K562 (cell line): ENCODE measurements at regions not wholly inside any gene's neighbourhood (a gene's known extent, or its start where the extent isn't known, plus 50 kb on each side); places are given as distances from the start of the nearest gene placed in this dataset.

Source experiments
- ATAC-seq: fragments of 200-7000 bp; cut with Tn5 transposase; 3 replicates; pipeline ENCODE4 v1.9.1; 2020; ENCODE audit warnings: moderate library complexity
- BruUV-seq: library from RNA; stranded (reverse); fragments of 400-500 nt; replicated peaks from 2 replicates; lab custom pipeline; 2021; lab: Mats Ljungman, UMichigan
- CTCF ChIA-PET: fragments of 300-600 bp; formaldehyde crosslinking; extraction: SDS; loops from one replicate; lab custom pipeline; 2021; ENCODE audit warnings: low intra/inter-chr PET ratio; lab: Yijun Ruan, JAX
- POLR2A ChIA-PET: fragments of 300-600, 350-650 bp; sonication (Branson Sonifier 250); formaldehyde crosslinking; extraction: SDS; loops from one replicate; lab custom pipeline; 2021; ENCODE audit warnings: antibody characterized with exemption, inconsistent platforms; lab: Yijun Ruan, JAX
- DNase-seq, 4 experiments: peaks; one replicate each; pipeline versions ENCODE4 v3.0.0 to v3.0.0-alpha.2; 2011 to 2018; ENCODE audit warnings: low spot score in 3 of 4, mixed read lengths in 3 of 4; ENCODE audit errors: extremely low read depth in 1 of 4
- FAIRE-seq: peaks from 2 replicates; lab custom pipeline; 2011; peaks lifted over from hg19 to GRCh38; lab: Jason Lieb, UNC
- H2AFZ ChIP-seq: 2 replicates; pipeline ENCODE4 v1.6.0; 2011; ENCODE audit warnings: low read depth, low read length, control low read depth, inconsistent platforms
- H3K27ac ChIP-seq: fragments of 200-600 bp; 3 replicates; pipeline ENCODE4 v1.8.0; 2011; ENCODE audit warnings: low read depth, mild to moderate bottlenecking, control low read depth, inconsistent platforms, low read length, moderate library complexity, mixed read lengths; ENCODE audit errors: extremely low read depth
- H3K27me3 ChIP-seq, 2 experiments: fragments of 300-600 bp in 1 of 2; 2 replicates in 1 of 2; 3 replicates in 1 of 2; pipeline versions ENCODE4 v1.6.0 to v1.8.0; 2011; ENCODE audit warnings: inconsistent platforms in 2 of 2, low read length in 2 of 2, mild to moderate bottlenecking in 1 of 2, mixed read lengths in 1 of 2, moderate library complexity in 1 of 2; ENCODE audit not compliant: control insufficient read depth in 2 of 2, insufficient read depth in 2 of 2
- H3K36me3 ChIP-seq: fragments of 300-600 bp; 3 replicates; pipeline ENCODE4 v1.8.0; 2011; ENCODE audit warnings: mild to moderate bottlenecking, low read length, inconsistent platforms; ENCODE audit not compliant: control insufficient read depth, insufficient read depth
- H3K4me1 ChIP-seq, 2 experiments: fragments of 200-600 bp in 1 of 2; replicated peaks in 1 of 2; 2 replicates in 1 of 2; 3 replicates in 1 of 2; pipeline versions ENCODE4 v1.5.1 to v1.8.0; 2011; ENCODE audit warnings: inconsistent platforms in 2 of 2, low read length in 2 of 2, mild to moderate bottlenecking in 1 of 2, mixed read lengths in 1 of 2, moderate library complexity in 1 of 2; ENCODE audit not compliant: control insufficient read depth in 2 of 2, insufficient read depth in 2 of 2
- H3K4me2 ChIP-seq: 2 replicates; pipeline ENCODE4 v1.6.1; 2011; ENCODE audit warnings: low read length, control low read depth, inconsistent platforms, mixed read lengths; ENCODE audit not compliant: insufficient read depth
- H3K4me3 ChIP-seq: fragments of 200-600 bp; sonication (generic), shearing (Covaris generic); 2 replicates; pipeline ENCODE4 v1.5.1; 2016; ENCODE audit warnings: control low read depth, inconsistent platforms
- H3K79me2 ChIP-seq: fragments of 200-600 bp; 3 replicates; pipeline ENCODE4 v1.8.0; 2011; ENCODE audit warnings: low read length, inconsistent platforms; ENCODE audit not compliant: control insufficient read depth, insufficient read depth
- H3K9ac ChIP-seq, 2 experiments: 2 replicates each; pipeline versions ENCODE4 v1.6.0 to v1.6.1; 2011; ENCODE audit warnings: low read depth in 2 of 2, low read length in 2 of 2, control low read depth in 1 of 2, inconsistent platforms in 1 of 2, mild to moderate bottlenecking in 1 of 2, mixed read lengths in 1 of 2; ENCODE audit not compliant: insufficient read depth in 1 of 2
- H3K9me1 ChIP-seq: one replicate; pipeline ENCODE4 v1.6.0; 2011; ENCODE audit warnings: inconsistent platforms, mild to moderate bottlenecking, low read length, moderate library complexity; ENCODE audit not compliant: control insufficient read depth, insufficient read depth
- H3K9me3 ChIP-seq: replicated peaks from 2 replicates; pipeline ENCODE4 v1.5.1; 2011; ENCODE audit warnings: low read depth, low read length, inconsistent platforms; ENCODE audit not compliant: control insufficient read depth, insufficient read depth
- H4K20me1 ChIP-seq: replicated peaks from 2 replicates; pipeline ENCODE4 v1.6.1; 2011; ENCODE audit warnings: low read length, inconsistent platforms, mixed read lengths; ENCODE audit not compliant: control insufficient read depth, insufficient read depth
- CBX1 ChIP-seq: sonication (generic); IDR thresholded peaks from 2 replicates; pipeline ENCODE4 v1.6.1; 2016; ENCODE audit warnings: antibody characterized with exemption, low read depth, mild to moderate bottlenecking
- CEBPG ChIP-seq, 3 experiments: fragments of 200-800 bp in 1 of 3; sonication (Bioruptor generic) in 1 of 3; sonication (generic) in 1 of 3; formaldehyde crosslinking in 1 of 3; IDR thresholded peaks in 2 of 3; conservative IDR thresholded peaks in 1 of 3; 2 replicates each; pipeline versions ENCODE4 v1.6.1 to v1.8.0; 2016 to 2022; ENCODE audit warnings: missing compliant biosample characterization in 2 of 3, missing genetic modification characterization in 2 of 3, mild to moderate bottlenecking in 1 of 3, missing genetic modification reagents in 1 of 3
- DMBX1 ChIP-seq: fragments of 250-450 bp; sonication (Bioruptor Pico); IDR thresholded peaks from 2 replicates; pipeline ENCODE4 v1.8.0; 2022; ENCODE audit warnings: inconsistent platforms, mild to moderate bottlenecking, moderate library complexity, borderline replicate concordance
- GTF2F1 ChIP-seq: IDR thresholded peaks from 2 replicates; pipeline ENCODE4 v1.6.1; 2011; ENCODE audit warnings: low read depth, low read length, improper control_type of control experiment
- HNRNPUL1 ChIP-seq: fragments of 200-400 bp; formaldehyde crosslinking; IDR thresholded peaks from 2 replicates; pipeline ENCODE4 v1.6.1; 2017; ENCODE audit warnings: low read length
- NFXL1 ChIP-seq: fragments of 450-650 bp; formaldehyde crosslinking; IDR thresholded peaks from 2 replicates; pipeline ENCODE4 v1.4.0; 2021; ENCODE audit warnings: mild to moderate bottlenecking
- PHB2 ChIP-seq: fragments of 450-650 bp; IDR thresholded peaks from 2 replicates; pipeline ENCODE4 v1.6.1; 2017; ENCODE audit warnings: low read depth
- RAD21 ChIP-seq, 2 experiments: fragments of 250-450 bp in 1 of 2; fragments of 450-650 bp in 1 of 2; sonication (Bioruptor Pico) in 1 of 2; formaldehyde crosslinking in 1 of 2; IDR thresholded peaks in 1 of 2; conservative IDR thresholded peaks in 1 of 2; 2 replicates each; pipeline versions ENCODE4 v1.4.0 to v1.8.0; 2020 to 2022; ENCODE audit warnings: mild to moderate bottlenecking in 2 of 2, moderate library complexity in 1 of 2
- RFX5 ChIP-seq: IDR thresholded peaks from 2 replicates; pipeline ENCODE4 v1.6.1; 2011; ENCODE audit warnings: low read depth, mild to moderate bottlenecking, improper control_type of control experiment, low read length
- SNRNP70 ChIP-seq: fragments of 200-400 bp; formaldehyde crosslinking; optimal IDR thresholded peaks from 2 replicates; pipeline ENCODE3; 2017; ENCODE audit warnings: low read depth, low read length
- SRSF3 ChIP-seq: fragments of 200-400 bp; formaldehyde crosslinking; IDR thresholded peaks from 2 replicates; pipeline ENCODE4 v1.6.1; 2016; ENCODE audit warnings: mild to moderate bottlenecking, low read length, moderate library complexity; ENCODE audit not compliant: insufficient read depth
- TSC22D4 ChIP-seq: fragments of 450-650 bp; IDR thresholded peaks from 2 replicates; pipeline ENCODE4 v1.6.1; 2016; ENCODE audit warnings: missing genetic modification characterization, missing biosample characterization, control low read depth
- YBX1 ChIP-seq: fragments of 450-650 bp; IDR thresholded peaks from 2 replicates; pipeline ENCODE4 v1.7.1; 2016; ENCODE audit warnings: mild to moderate bottlenecking
- ZNF311 ChIP-seq: fragments of 250-450 bp; sonication (Bioruptor Pico); IDR thresholded peaks from 2 replicates; pipeline ENCODE4 v1.4.0; 2020; ENCODE audit warnings: mild to moderate bottlenecking, moderate library complexity
- ZNF445 ChIP-seq: fragments of 250-450 bp; sonication (Bioruptor Pico); IDR thresholded peaks from 2 replicates; pipeline ENCODE4 v1.4.0; 2020; ENCODE audit warnings: low read depth, mild to moderate bottlenecking, moderate library complexity
- ZNF507 ChIP-seq: conservative IDR thresholded peaks from 2 replicates; pipeline ENCODE4 v1.6.1; 2017; ENCODE audit warnings: missing genetic modification characterization, missing compliant biosample characterization
- ZNF668 ChIP-seq: fragments of 250-450 bp; sonication (Bioruptor Pico); IDR thresholded peaks from 2 replicates; pipeline ENCODE4 v1.8.0; 2022; ENCODE audit warnings: mild to moderate bottlenecking, inconsistent platforms
- WGBS: fragments of 100-300 bp; shearing (Covaris generic); methylation state at CpG from one replicate; pipeline ENCODE4 v1.1.6; 2016; ENCODE audit warnings: low coverage, mixed read lengths; ENCODE audit not compliant: insufficient coverage; ENCODE audit errors: missing lambda C conversion rate; 5-methylcytosine and 5-hydroxymethylcytosine counted together
- in situ Hi-C: fragments of 300-500 bp; cut with MboI; formaldehyde crosslinking; loops from 4 replicates; pipeline ENCODE4 v1.15.0; 2018; ENCODE audit warnings: inconsistent platforms, mixed read lengths
- intact Hi-C: fragments of 100-400 bp; cut with micrococcal nuclease; formaldehyde crosslinking; loops from 2 replicates; pipeline ENCODE4 v1.14.2; 2022
- TF ChIP-seq, protein P1 (sequence below): fragments of 450-650 bp; IDR thresholded peaks from 2 replicates; pipeline ENCODE4 v1.6.1; 2018; ENCODE audit warnings: mild to moderate bottlenecking, low read depth; ENCODE audit not compliant: partially characterized antibody
- TF ChIP-seq, protein P2 (sequence below): sonication (generic); formaldehyde crosslinking; IDR thresholded peaks from 2 replicates; pipeline ENCODE4 v1.8.1; 2023; ENCODE audit warnings: mild to moderate bottlenecking, missing genetic modification reagents

DNA sequence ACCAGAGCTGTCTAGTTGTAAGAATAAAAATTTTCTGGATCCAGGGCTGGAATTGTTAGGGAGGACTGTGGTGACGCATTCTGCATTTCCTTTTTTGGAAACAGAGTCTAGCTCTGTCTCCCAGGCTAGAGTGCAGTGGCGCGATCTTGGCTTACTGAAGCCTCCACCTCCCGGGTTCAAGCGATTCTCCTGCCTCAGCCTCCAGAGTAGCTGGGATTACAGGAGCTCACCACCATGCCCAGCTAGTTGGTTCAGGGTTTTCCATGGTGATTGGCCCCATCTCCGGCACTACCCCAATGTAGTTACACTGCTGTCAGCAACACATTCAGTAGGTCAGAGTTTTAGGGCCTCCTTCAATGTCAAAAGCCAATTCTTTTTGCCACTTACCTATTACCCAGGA lies 58.6 kb upstream of the RNF152 start (continued):
- TF ChIP-seq, protein P1, sequence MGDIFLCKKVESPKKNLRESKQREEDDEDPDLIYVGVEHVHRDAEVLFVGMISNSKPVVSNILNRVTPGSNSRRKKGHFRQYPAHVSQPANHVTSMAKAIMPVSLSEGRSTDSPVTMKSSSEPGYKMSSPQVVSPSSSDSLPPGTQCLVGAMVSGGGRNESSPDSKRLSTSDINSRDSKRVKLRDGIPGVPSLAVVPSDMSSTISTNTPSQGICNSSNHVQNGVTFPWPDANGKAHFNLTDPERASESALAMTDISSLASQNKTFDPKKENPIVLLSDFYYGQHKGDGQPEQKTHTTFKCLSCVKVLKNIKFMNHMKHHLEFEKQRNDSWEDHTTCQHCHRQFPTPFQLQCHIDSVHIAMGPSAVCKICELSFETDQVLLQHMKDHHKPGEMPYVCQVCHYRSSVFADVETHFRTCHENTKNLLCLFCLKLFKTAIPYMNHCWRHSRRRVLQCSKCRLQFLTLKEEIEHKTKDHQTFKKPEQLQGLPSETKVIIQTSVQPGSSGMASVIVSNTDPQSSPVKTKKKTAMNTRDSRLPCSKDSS = no peak
- TF ChIP-seq TSC22D4 (tag) (no peak), RFX5 (no peak), NFXL1 (CRISPR knock-in tag) (no peak), RAD21 (CRISPR knock-in tag; conservative IDR thresholded peaks at IDR 0.05 in 1 of 2, IDR thresholded peaks at IDR 0.05 in 1 of 2) (no peak), PHB2 (no peak), ZNF445 (CRISPR knock-in tag) (no peak)
- TF ChIP-seq, all 486 proteins: peak for 0

DNA sequence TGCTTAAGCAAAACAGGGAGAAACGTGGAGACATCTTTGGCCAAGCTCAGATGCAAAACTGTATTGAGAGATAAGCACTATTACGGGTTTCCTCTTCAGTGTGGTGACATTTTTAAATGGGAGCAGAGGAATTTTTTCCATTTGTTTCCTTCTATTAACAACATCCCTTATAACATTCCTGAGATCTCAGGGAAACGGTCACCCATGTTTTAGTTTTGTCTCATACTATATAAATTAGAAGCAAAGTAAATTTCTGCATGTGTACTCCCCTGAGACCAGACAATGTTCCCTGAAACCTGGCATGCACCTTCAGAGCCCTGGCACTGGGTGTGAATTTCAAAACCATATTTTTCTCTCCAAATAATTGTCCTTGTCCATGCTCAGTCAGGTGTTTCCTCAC lies 57.6 kb upstream of the RNF152 start:
- DNase-seq (no peak), FAIRE-seq (no peak), ATAC-seq (no peak)
- Histone ChIP-seq H3K36me3 (no peaks in the 10 kb centered on the region), H2AFZ (no peak overlapping the region), H3K9me1 (no peaks in the 10 kb centered on the region), H3K9ac (no peak overlapping the region), H3K79me2 (no peaks in the 10 kb centered on the region), H3K27me3 (peaks cover 0 to 8% of the 10 kb centered on the region in 2 experiments; a peak in 2 of 5 replicates), H3K9me3 (no peaks in the 10 kb centered on the region), H3K4me2 (no peak overlapping the region), H3K27ac (no peak overlapping the region), H3K4me1 (no peaks in the 10 kb centered on the region), H4K20me1 (no peaks in the 10 kb centered on the region), H3K4me3 (no peak overlapping the region)
- POLR2A ChIA-PET = no interaction called here
- no TSS peak for BruUV-seq
- intact Hi-C loops = no loop called here
- no peak for TF ChIP-seq HNRNPUL1
- TF ChIP-seq SRSF3 = no peak
- no peak for TF ChIP-seq ZNF668 (CRISPR knock-in tag)
- TF ChIP-seq CBX1 = no peak
- no peak for TF ChIP-seq DMBX1 (CRISPR knock-in tag)
- no peak for TF ChIP-seq ZNF507
- TF ChIP-seq SNRNP70 = no peak
- TF ChIP-seq GTF2F1 = no peak
- no peak for TF ChIP-seq CEBPG (CRISPR knock-in tag; IDR thresholded peaks at IDR 0.05)
- TF ChIP-seq CEBPG (tag; conservative IDR thresholded peaks at IDR 0.05 in 1 of 2, IDR thresholded peaks at IDR 0.05 in 1 of 2) = no peak
- TF ChIP-seq, protein P2, sequence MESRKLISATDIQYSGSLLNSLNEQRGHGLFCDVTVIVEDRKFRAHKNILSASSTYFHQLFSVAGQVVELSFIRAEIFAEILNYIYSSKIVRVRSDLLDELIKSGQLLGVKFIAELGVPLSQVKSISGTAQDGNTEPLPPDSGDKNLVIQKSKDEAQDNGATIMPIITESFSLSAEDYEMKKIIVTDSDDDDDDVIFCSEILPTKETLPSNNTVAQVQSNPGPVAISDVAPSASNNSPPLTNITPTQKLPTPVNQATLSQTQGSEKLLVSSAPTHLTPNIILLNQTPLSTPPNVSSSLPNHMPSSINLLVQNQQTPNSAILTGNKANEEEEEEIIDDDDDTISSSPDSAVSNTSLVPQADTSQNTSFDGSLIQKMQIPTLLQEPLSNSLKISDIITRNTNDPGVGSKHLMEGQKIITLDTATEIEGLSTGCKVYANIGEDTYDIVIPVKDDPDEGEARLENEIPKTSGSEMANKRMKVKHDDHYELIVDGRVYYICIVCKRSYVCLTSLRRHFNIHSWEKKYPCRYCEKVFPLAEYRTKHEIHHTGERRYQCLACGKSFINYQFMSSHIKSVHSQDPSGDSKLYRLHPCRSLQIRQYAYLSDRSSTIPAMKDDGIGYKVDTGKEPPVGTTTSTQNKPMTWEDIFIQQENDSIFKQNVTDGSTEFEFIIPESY = no peak
- TF ChIP-seq ZNF311 = no peak
- TF ChIP-seq YBX1 = no peak
- TF ChIP-seq RAD21 (CRISPR knock-in tag; conservative IDR thresholded peaks at IDR 0.05 in 1 of 2, IDR thresholded peaks at IDR 0.05 in 1 of 2) = no peak
- in situ Hi-C loops = no loop called here
- WGBS = 0% methylated on average over 3 of the region's 3 CpGs
- CTCF ChIA-PET = no interaction called here
